ENCODE measurements at regions not wholly inside any gene's neighbourhood (a gene's known extent, or its start where the extent isn't known, plus 50 kb on each side); places are given as distances from the start of the nearest gene placed in this dataset.

DNA sequence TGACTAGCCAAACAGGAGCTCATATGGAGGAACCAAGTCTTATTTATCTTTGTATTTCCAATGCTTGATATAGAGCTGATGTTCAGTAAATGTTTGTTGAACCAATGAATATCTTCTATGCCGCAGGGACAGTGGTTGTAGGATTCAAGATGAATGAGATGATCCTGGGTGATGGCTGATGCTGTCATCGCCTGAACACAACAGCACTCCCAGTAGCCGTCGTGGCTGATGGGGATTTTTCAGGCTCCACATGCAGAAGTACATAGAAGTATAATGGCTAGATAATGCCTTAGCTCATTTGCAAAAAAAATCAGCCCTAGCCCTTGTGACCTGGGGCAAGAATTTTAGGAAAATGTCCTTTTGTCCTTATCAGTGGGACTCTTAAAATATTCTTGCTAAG lies 69.0 kb upstream of the OR13F1 start:
- H4K8ac ChIP-seq (replicated peaks; ENCODE audit: insufficient read length, low read depth, low read length) = no peak overlapping the region
- H4K5ac ChIP-seq (ENCODE audit: insufficient read length, low read depth, low read length) = no peak overlapping the region
- no peak overlapping the region for H2BK120ac ChIP-seq (ENCODE audit: low read depth, low read length, poor library complexity, severe bottlenecking)
- no peaks in the 10 kb centered on the region for H4K20me1 ChIP-seq (ENCODE audit: control insufficient read depth, insufficient read depth, insufficient read length)
- no peak overlapping the region for H3K27ac ChIP-seq (ENCODE audit: insufficient read length, low read depth, low read length)
- H2AK5ac ChIP-seq (ENCODE audit: insufficient read length, low read length) = no peak overlapping the region
- no peak overlapping the region for H3K4ac ChIP-seq (ENCODE audit: low read depth, low read length)
- Mint-ChIP-seq H3K27ac (no peak overlapping the region), H3K4me1 (0 out of 4 replicates have a peak, but pooled peaks cover 0 to under 1% of the 10 kb centered on the region in 2 experiments), H3K27me3 (ENCODE audit: low read depth) (no peaks in the 10 kb centered on the region), H3K4me3 (no peak overlapping the region), H3K9me3 (no peaks in the 10 kb centered on the region; a peak in 3 of 5 replicates), H3K36me3 (ENCODE audit: insufficient read depth in 1 of 3, low read depth in 3 of 3) (no peaks in the 10 kb centered on the region; a peak in 1 of 7 replicates)
- H3K9me3 ChIP-seq (ENCODE audit: control insufficient read depth, low read depth, low read length) = no peaks in the 10 kb centered on the region
- H3T11ph ChIP-seq (ENCODE audit: low read length) = no peak overlapping the region
- no peak overlapping the region for H2BK12ac ChIP-seq (ENCODE audit: insufficient read length, low read depth, low read length)
- H3K4me2 ChIP-seq (ENCODE audit: insufficient read depth, insufficient read length, low read length) = no peak overlapping the region
- no peaks in the 10 kb centered on the region for H3K23me2 ChIP-seq (ENCODE audit: insufficient read length, low read depth, low read length, poor library complexity, severe bottlenecking)
- H3K27me3 ChIP-seq (ENCODE audit: insufficient read depth, low read length) = no peaks in the 10 kb centered on the region
- DNase-seq = no peak
- H3K79me1 ChIP-seq (ENCODE audit: insufficient read depth, low read depth, low read length, poor library complexity, severe bottlenecking) = no peaks in the 10 kb centered on the region
- H3K14ac ChIP-seq (ENCODE audit: insufficient read depth, low read length) = no peak overlapping the region
- H3K18ac ChIP-seq (ENCODE audit: insufficient read length, low read depth, low read length) = no peak overlapping the region
- H2AFZ ChIP-seq (ENCODE audit: low read length) = no peak overlapping the region
- H3K23ac ChIP-seq (ENCODE audit: insufficient read length, low read depth, low read length) = no peak overlapping the region
- H4K91ac ChIP-seq (ENCODE audit: insufficient read length, low read depth, low read length) = no peak overlapping the region
- no CpG with 5 or more reads among the region's 4 CpGs for WGBS (ENCODE audit: extremely low coverage, insufficient read length, low lambda C conversion rate)
- no peak overlapping the region for H2BK5ac ChIP-seq (ENCODE audit: insufficient read length, low read length)
- no peak overlapping the region for H2BK15ac ChIP-seq (ENCODE audit: low read depth, low read length)
- H3K79me2 ChIP-seq (ENCODE audit: insufficient read depth, low read length) = no peaks in the 10 kb centered on the region
- no peak overlapping the region for H3K9ac ChIP-seq (ENCODE audit: extremely low read depth, insufficient read length, low read length)
- H2BK20ac ChIP-seq (ENCODE audit: low read depth, low read length, poor library complexity, severe bottlenecking) = no peak overlapping the region
- TF ChIP-seq, protein P1, sequence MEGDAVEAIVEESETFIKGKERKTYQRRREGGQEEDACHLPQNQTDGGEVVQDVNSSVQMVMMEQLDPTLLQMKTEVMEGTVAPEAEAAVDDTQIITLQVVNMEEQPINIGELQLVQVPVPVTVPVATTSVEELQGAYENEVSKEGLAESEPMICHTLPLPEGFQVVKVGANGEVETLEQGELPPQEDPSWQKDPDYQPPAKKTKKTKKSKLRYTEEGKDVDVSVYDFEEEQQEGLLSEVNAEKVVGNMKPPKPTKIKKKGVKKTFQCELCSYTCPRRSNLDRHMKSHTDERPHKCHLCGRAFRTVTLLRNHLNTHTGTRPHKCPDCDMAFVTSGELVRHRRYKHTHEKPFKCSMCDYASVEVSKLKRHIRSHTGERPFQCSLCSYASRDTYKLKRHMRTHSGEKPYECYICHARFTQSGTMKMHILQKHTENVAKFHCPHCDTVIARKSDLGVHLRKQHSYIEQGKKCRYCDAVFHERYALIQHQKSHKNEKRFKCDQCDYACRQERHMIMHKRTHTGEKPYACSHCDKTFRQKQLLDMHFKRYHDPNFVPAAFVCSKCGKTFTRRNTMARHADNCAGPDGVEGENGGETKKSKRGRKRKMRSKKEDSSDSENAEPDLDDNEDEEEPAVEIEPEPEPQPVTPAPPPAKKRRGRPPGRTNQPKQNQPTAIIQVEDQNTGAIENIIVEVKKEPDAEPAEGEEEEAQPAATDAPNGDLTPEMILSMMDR (conservative IDR thresholded peaks at IDR 0.05) = no peak
- H3K4me1 ChIP-seq (ENCODE audit: insufficient read depth, low read length) = no peaks in the 10 kb centered on the region
- H3K56ac ChIP-seq (ENCODE audit: insufficient read length, low read depth, low read length) = no peak overlapping the region

All from H9 (cell line).